ENCODE measurements at regions not wholly inside any gene's neighbourhood (a gene's known extent, or its start where the extent isn't known, plus 50 kb on each side); places are given as distances from the start of the nearest gene placed in this dataset.

DNA sequence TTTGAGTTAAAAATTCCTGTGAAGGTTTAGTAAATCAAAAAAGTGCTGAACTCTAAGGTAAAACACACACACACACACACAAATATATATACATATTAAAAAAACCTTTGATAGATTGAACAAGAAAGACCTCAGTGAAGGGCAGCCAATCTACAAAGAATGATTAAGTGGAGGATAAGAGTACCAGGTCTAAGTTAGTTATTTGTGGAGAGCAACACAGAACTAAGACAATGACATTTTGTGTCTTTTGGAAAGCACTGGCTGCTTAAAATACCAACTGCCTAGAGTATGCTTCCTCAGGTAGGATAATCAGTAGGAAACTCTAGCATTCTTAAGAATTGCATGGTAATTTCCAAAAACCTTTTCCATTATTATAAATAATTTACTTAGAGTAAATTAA is 481.4 kb upstream of the SYT4 start:
- TF ChIP-seq TAF1 (IDR thresholded peaks at IDR 0.05; ENCODE audit: borderline replicate concordance, insufficient read depth, low read length) (no peak), POLR2AphosphoS5 (IDR thresholded peaks at IDR 0.05; ENCODE audit: low read depth, low read length) (no peak), SIN3A (IDR thresholded peaks at IDR 0.05; ENCODE audit: borderline replicate concordance, insufficient read depth, low read length) (no peak), REST (IDR thresholded peaks at IDR 0.05; ENCODE audit: insufficient read depth in 1 of 2, low read depth in 2 of 2, low read length in 2 of 2) (no peak), FOXP2 (optimal IDR thresholded peaks at IDR 0.05; ENCODE audit: borderline replicate concordance, extremely low read depth, extremely low read length, insufficient read depth) (no peak)

DNA sequence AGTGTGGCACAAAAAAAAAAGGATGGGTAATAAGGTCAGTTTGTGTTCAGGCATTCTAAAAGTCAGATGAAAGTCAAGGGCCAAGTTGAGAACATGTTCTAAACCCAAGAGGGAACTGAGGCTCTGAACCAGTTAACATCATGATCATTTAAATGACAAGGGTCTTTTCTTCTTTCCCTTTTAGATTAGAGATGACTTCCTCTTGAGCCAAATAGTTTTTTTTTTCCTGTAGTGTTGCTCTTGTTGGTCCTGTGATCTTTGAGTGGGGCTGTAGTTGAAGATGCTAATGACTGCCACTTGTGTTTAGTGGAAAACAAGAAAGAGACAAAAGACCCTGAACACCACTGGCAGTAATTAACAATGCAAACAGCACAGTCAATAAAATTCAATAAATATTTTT is 482.7 kb upstream of the SYT4 start:
- TF ChIP-seq FOXP2 (optimal IDR thresholded peaks at IDR 0.05; ENCODE audit: borderline replicate concordance, extremely low read depth, extremely low read length, insufficient read depth) (no peak), REST (IDR thresholded peaks at IDR 0.05; ENCODE audit: insufficient read depth in 1 of 2, low read depth in 2 of 2, low read length in 2 of 2) (no peak), TAF1 (IDR thresholded peaks at IDR 0.05; ENCODE audit: borderline replicate concordance, insufficient read depth, low read length) (no peak), POLR2AphosphoS5 (IDR thresholded peaks at IDR 0.05; ENCODE audit: low read depth, low read length) (no peak), SIN3A (IDR thresholded peaks at IDR 0.05; ENCODE audit: borderline replicate concordance, insufficient read depth, low read length) (no peak)

- TF ChIP-seq REST (IDR thresholded peaks at IDR 0.05; ENCODE audit: insufficient read depth in 1 of 2, low read depth in 2 of 2, low read length in 2 of 2) (no peak), TAF1 (IDR thresholded peaks at IDR 0.05; ENCODE audit: borderline replicate concordance, insufficient read depth, low read length) (no peak), POLR2AphosphoS5 (IDR thresholded peaks at IDR 0.05; ENCODE audit: low read depth, low read length) (no peak), FOXP2 (optimal IDR thresholded peaks at IDR 0.05; ENCODE audit: borderline replicate concordance, extremely low read depth, extremely low read length, insufficient read depth) (no peak), SIN3A (IDR thresholded peaks at IDR 0.05; ENCODE audit: borderline replicate concordance, insufficient read depth, low read length) (no peak)
Measured at GRCh38 chr18:43772907-43773306, 495.6 kb upstream of the SYT4 start.

GRCh38 chr18:43774497-43774896 is 497.2 kb upstream of the SYT4 start:
- TF ChIP-seq FOXP2 (optimal IDR thresholded peaks at IDR 0.05; ENCODE audit: borderline replicate concordance, extremely low read depth, extremely low read length, insufficient read depth), result no peak
- TF ChIP-seq TAF1 (IDR thresholded peaks at IDR 0.05; ENCODE audit: borderline replicate concordance, insufficient read depth, low read length), result no peak
- TF ChIP-seq SIN3A (IDR thresholded peaks at IDR 0.05; ENCODE audit: borderline replicate concordance, insufficient read depth, low read length), result no peak
- no peak for TF ChIP-seq POLR2AphosphoS5 (IDR thresholded peaks at IDR 0.05; ENCODE audit: low read depth, low read length)
- no peak for TF ChIP-seq REST (IDR thresholded peaks at IDR 0.05; ENCODE audit: insufficient read depth in 1 of 2, low read depth in 2 of 2, low read length in 2 of 2)

- TF ChIP-seq POLR2AphosphoS5 (IDR thresholded peaks at IDR 0.05; ENCODE audit: low read depth, low read length) (no peak), FOXP2 (optimal IDR thresholded peaks at IDR 0.05; ENCODE audit: borderline replicate concordance, extremely low read depth, extremely low read length, insufficient read depth) (no peak), TAF1 (IDR thresholded peaks at IDR 0.05; ENCODE audit: borderline replicate concordance, insufficient read depth, low read length) (no peak), SIN3A (IDR thresholded peaks at IDR 0.05; ENCODE audit: borderline replicate concordance, insufficient read depth, low read length) (no peak), REST (IDR thresholded peaks at IDR 0.05; ENCODE audit: insufficient read depth in 1 of 2, low read depth in 2 of 2, low read length in 2 of 2) (no peak)
Measured at GRCh38 chr18:43775591-43775990, 498.3 kb upstream of the SYT4 start.

Measured in PFSK-1 (cell line).